OCI-LY3 (cell line): ENCODE measurements at regions not wholly inside any gene's neighbourhood (a gene's known extent, or its start where the extent isn't known, plus 50 kb on each side); places are given as distances from the start of the nearest gene placed in this dataset.
"Not testable (repeated sequence)": the region's sequence is repeated elsewhere in the genome, so short reads cannot be mapped to it uniquely, and the experiment has no call there.

ENCODE experiments used
- CTCF ChIP-seq: fragments of 200-600, 300-600 bp; sonication (generic); IDR thresholded peaks from 2 replicates; pipeline ENCODE4 v1.5.1; 2014; ENCODE audit warnings: antibody characterized with exemption, low read length, low read depth
- EZH2phosphoT487 ChIP-seq: fragments of 200-600 bp; shearing (Covaris generic); IDR thresholded peaks from 2 replicates; pipeline ENCODE4 v1.6.1; 2018; ENCODE audit warnings: antibody characterized with exemption, mixed run types, low read depth

DNA sequence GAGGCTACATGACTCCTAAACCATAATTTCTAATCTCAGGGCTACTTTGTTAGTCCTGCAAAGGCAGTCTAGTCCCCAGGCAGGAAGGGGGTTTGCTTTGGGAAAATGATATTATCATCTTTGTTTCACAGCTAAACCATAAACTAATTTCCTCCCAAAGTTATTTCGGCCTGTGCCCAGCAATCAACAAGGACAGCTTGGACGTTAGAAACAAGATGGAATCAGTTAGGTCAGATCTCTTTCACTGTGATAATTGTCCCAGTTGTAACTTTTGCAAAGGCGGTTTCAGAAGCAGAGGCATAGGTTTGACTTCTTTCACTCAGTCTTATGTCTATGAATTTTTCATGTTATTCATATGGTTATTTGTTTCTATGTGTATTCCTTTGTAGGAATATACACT is 119.1 kb downstream of the PPIAL4G start:
- not testable (repeated sequence) for TF ChIP-seq CTCF, EZH2phosphoT487
